HG02884 (cell line): ENCODE measurements at regions not wholly inside any gene's neighbourhood (a gene's known extent, or its start where the extent isn't known, plus 50 kb on each side); places are given as distances from the start of the nearest gene placed in this dataset.
A peak's percentile ranks its signal among the peaks of the same experiment; 100 is the strongest.
"Not testable (repeated sequence)": the region's sequence is repeated elsewhere in the genome, so short reads cannot be mapped to it uniquely, and the experiment has no call there.

Experiments used
- ATAC-seq: cut with Tn5 transposase; IDR thresholded peaks from one replicate; pipeline ENCODE4 v1.9.1; 2021; ENCODE audit warnings: mild to moderate bottlenecking, moderate library complexity; ENCODE audit not compliant: unreplicated experiment

DNA sequence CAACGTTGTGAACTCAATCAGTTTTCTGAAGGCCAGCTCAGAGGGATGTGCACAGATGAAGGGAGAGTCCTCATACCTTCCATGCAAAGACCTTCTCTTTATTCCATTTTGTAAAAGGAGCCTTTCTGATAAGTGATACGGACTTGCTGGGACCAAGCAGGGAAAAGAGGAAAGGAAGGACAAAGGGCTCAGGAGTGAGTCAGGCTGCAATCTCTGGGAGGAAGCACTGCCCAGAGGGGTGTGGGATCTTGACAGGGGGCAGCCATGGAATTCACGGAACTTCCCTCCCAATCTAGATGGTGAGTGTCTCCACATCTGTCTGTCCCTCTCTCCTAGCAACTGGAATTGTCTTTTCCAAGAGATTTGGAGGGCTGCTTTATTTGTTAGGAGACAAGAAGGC, 281.4 kb upstream of the CELF4 start:
- ATAC-seq: no peak

DNA sequence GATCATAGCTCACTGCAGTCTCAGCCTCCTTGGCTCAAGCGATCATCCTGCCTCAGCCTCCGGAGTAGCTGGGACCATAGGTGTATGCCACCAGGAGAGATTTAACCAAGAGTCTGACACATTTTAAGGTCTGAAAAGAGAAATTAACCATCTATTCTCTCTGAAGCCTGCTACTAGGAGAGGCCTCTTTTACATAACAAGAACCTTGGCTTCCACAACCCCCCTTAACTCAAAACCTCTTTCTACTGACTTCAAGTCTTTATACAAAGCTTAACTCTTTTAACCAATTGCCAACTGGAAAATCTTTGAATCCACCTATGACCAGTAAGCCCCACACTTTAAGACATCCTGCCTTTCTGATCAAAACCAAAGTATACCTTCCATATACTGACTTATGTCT, 279.9 kb upstream of the CELF4 start:
- ATAC-seq: no peak

DNA sequence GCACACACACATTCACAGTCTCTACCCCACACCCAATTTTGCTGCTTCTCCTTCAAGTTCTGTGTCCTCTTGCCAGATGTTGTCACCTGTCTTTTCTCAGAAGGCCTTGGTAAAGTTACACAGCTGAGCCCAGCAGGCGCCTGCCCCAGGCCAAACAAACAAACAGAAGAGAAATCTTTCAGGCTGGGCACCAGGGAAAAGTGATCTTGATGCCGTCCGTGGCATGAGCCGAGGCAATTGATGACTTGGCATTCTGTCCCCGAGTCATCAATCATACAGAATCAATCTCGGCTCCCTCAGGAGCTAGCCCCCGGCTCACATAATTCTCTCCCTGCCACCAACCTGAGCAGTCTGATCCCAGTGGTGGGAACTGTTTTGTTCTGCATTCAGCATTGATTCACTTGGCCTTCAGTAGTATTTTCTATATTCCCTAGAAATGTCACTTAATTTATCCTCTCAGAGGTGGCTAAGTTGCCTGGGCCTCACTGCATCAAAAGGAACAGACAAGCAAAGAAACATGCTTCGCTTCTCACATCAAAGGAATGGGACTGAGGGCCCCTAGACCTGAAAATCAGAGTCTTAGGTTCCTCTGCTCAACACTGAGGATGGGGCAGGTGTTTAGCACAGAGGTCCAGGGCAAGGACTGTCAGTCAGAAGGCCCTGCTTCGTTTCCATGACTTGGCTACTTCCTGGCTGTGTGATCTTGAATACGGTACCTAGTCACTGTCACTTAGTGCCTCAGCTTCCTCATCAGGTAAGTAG, 278.8 kb upstream of the CELF4 start:
- ATAC-seq: no peak

DNA sequence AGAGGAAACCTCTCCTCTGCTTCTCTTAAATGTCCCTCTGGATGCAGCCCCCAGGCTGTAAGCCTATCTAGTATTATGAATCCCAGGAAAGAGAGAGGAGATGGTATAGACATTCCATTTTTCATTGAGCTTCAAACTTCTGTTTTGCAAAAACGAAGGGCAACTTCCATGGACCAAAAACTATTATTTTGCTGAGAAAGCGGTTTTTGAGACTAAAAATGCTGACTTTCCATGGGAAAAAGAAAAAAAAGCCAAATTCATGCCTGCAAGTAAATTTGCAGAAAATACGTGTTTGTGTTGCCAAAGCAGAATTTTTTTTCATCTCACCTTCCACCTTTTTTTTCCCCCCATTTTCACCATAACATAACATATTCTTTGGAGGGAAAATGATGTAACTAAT, 272.5 kb upstream of the CELF4 start:
- no peak for ATAC-seq

DNA sequence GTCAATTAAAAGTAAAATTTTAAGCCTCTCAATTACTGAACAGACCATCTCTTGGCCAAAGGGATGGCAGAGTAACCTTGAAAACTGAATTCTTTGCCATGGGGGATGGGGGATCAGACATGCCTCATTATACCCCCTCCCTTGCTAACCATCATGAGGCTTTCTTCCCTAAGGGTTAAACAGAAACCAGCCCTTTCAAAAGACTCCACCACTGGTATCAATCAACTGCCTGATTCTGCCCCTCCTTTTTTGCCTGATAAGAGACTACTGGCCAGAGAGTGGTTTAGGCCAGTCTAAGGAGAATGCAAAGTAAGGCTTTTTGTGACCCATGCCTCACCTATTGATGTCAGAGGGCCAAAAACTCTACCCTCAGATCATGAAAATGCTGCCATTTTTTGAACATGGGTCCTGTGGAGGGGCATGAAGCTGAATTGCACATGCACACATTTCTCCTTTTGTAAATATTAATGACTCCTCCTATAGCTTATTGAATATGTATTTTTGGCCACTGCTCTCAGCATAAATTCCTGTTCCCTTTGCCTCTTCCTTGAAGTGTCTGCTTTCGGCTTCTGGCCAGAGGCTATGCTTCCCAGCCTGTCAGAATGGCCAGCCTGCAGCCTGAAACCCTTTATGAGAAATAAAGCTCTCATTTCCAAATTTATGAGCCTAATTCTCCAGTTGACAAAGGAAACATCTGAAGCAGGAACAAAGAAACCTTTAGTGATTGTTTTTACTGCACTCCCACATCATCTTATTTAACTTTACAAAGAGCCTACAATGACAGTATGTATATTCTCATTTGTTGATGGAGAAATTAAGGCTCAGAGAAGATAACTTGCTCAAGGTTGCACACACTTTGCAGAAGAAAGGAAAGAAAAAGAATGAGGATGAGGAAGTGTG, 270.7 kb upstream of the CELF4 start:
- ATAC-seq: no peak

DNA sequence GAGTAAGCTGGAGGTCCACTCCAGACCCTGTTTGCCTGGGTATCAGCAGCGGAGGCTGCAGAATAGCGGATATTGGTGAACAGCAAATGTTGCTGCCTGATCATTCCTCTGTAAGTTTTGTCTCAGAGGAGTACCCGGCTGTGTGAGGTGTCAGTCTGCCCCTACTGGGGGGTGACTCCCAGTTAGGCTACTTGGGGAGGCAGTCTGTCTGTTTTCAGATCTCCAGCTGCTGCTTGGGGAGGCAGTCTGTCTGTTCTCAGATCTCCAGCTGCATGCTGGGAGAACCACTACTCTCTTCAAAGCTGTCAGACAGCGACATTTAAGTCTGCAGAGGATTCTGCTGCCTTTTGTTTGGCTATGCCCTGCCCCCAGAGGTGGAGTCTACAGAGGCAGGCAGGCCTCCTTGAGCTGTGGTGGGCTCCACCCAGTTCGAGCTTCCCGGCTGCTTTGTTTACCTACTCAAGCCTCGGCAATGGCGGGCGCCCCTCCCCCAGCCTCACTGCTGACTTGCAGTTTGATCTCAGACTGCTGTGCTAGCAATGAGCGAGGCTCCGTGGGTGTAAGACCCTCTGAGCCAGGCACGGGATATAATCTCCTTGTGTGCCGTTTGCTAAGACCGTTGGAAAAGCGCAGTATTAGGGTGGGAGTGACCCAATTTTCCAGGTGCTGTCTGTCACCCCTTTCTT, 266.6 kb upstream of the CELF4 start:
- not testable (repeated sequence) for ATAC-seq

DNA sequence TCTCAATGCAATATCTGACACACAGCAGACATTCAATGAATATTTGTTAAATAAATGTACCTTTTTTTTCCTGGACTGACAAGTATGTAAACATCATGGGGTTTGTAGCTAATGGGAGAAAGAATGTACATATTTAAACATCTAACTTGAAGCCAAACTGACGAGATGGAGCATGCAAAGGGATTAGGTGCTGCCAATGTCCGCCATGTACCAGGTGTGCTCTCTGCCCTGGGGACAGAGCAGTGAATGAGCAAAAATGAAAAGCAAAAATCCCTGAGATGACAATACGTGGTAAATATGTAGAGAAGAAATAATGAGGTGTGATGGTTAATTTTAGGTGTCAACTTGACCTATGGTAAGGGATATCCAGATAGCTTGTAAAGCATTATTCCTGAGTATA, 247.4 kb upstream of the CELF4 start:
- ATAC-seq: no peak

DNA sequence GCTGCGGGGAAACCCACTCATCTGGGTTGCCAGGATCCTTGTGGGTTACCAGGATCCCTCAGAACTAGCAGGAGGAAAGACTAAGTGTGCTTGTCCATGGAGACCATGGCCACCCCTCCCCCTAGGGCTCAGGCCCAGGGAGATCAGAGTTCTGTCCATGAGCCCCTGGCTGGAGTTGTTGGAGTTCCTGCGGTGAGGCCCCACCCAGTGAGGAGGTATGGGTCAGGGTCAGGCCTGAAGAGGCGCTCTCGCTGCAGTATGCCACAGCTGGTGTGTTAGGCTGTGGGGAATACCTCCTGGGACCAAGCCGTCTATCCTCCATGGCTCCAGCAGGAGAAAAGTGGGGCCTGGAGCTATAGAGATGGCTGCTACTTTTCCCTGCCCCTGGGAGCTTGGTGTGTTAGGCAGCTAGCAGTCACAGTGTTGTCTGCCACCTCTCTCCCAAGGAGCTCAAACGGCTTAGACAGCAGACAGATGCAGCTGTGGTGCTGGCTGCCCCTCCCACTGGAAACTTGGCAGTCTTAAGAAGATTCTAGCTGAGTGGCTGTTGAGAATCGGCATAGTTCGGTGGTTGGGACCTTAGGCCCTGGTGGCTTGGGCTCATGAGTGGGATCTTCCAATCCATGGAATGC, 240.3 kb upstream of the CELF4 start:
- no peak for ATAC-seq

DNA sequence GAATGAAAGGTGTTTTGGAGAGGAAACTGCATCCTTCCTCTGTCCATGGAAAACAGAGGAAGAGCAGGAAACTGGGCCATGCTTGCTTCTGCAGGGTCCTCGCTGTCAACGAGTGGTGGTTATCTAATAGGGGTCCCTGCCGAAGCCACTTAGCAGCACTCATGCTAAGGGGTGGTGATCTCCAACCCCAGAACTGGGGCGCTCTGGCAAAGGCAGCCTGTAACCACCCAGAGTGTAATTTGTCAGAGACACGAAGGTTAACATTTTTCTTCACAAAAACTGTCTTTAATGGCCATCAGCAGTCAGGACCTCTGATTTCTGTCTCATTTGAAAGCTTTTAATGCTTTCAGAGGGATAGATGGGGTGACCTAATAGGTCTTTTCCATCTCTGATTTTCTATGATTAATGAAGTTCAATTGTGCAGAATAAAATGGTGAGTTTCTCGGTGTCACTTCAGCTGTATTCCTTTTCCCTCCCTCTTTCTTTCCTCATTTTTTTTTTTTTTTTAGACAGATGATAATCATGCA, 231.3 kb upstream of the CELF4 start:
- ATAC-seq: no peak

DNA sequence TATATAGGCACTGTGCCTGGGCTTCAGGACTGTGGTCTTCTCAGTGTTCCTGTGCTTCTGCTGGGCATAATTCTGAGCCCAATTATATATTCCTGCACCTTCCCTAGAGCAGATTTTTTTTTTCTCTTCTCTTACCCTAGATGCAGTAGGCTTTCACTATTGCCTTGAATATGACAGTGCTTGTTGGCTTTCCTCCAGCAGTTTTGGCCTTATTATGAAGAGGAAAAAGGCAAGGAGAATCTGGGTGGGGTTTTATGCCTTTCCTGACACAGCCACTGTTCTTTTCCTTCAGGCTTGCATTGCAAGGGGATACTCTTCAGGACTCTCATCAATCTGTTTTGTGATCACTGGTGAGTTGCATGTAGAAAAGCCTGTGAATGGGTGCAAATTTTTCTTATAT, 221.9 kb upstream of the CELF4 start:
- no peak for ATAC-seq

DNA sequence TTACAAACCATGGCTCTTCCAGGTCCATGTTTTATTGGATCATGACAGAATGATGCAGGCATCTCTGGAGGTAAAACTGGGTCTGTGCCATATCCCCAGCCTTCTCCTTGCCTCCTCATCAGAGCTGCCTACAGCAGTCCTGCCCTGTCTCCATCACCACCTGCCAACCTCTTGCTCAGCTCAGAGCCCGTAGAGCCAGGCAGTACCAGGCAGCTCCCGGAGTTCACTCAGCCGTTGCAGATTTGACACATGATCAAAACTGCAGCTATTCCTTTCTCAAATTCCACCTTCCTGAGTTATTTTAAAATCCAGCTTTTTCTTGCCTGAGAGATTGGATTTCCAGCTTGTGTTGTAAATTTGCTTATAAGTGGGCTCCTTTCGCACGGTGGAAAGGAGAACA, 218.2 kb upstream of the CELF4 start:
- no peak for ATAC-seq

DNA sequence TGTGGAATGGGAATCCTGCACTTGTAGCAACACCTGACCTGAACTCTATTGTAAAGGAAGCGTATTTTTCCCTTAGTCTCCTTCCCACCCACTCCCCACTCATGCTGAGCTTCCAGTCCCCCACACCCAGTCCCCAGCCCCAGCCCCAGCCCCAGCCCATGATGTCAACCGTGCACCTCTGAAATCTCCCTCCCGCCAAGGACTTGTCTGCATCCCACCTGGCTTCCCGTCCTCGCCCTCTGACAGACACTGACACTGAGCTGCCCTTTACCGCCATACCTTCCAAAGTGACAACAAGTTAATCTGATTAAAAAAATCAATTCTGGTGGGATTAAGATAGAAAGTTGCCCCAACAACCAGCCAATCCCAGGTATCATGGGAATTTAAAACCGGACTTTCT, 213.6 kb upstream of the CELF4 start:
- ATAC-seq: no peak

DNA sequence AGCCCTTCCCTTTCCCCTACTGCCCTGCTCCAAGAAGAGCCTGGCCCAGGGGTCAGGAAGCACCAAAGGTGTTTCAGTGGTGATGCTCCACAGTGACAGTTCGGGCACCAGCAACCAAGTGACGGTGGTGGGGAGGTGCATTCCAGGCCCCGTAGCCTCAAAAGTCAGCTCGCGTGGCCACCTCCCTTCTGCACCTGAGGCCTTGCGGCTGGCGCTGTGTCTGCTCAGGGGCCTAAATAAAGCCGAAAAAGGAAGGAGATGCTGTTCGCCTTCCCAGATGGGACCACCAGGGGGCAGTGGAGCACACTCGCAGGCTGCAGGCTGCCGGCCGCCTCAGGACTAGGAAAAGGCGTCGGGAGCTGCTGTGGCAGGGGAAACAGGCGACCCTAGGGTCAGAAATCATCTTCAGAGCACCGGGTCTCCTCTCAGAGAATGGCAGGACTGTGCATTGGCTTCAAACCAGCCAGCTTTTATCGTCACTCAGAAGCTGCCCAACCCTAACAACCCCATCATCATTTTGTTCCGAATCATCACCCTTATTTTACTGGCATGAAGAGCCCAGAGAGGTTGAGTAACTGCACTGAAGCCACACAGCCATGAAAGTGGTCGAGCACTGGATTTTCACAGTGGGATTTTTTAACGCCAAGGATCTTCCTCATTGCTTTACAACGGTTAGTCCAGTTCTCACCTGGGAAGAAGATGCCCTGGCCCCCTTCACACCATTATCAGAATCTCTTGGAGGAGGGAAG, 213.0 kb upstream of the CELF4 start:
- ATAC-seq: peak; percentile 79

DNA sequence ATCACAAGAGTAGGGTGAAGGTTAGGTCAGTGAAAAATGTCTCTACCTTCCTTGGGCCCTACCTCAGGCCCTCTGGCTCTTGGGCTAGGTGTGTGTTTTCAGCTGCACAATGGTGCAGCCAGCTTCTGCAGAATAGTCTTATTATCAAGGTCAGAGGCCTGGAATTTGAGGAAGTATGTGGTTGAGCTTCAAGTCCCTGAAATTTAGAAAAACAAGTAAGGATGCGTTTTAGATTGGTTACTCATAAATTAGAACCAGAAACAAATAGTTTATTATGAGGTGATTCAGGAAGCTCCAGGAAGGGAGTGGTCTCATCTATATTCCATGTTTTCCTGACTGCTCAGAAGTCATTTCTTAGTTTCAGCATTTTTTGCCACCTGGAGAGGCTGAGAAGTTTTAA, 204.2 kb upstream of the CELF4 start:
- ATAC-seq: no peak

DNA sequence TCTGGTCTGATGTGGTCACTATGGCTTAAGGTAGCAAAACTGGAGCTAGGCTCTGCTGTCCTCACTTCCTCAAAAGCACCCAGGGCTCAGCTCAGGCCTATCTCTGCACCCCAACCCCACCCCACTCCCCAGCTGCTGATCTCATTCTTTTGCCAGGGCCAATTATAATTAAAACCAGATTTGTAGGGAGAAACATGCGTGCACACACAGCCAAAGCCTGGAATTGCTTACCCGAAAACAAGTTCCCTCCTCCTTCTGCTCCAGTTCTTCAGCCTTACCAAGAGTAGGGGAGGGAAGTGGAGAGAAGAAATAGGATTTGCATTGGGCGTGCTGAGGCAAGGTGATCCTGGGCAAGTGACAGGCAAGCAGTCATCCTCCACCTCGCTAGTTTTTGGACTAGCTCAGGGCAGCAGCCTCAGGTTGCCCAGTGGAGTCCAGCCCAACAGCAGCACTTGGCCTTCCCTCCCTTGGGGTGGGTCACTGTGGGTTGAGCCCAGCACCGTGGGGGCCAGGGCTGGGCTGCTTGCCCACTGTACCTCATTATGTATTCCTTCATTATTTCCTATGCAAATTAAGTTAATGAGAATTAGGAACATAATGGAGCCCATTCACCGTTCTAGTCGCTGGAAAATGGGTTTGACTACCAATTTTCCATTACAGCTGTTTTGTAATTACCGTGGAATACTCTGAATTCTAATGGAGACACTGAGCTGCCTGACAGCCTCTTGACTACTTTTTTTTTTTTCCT, 199.1 kb upstream of the CELF4 start:
- no peak for ATAC-seq

DNA sequence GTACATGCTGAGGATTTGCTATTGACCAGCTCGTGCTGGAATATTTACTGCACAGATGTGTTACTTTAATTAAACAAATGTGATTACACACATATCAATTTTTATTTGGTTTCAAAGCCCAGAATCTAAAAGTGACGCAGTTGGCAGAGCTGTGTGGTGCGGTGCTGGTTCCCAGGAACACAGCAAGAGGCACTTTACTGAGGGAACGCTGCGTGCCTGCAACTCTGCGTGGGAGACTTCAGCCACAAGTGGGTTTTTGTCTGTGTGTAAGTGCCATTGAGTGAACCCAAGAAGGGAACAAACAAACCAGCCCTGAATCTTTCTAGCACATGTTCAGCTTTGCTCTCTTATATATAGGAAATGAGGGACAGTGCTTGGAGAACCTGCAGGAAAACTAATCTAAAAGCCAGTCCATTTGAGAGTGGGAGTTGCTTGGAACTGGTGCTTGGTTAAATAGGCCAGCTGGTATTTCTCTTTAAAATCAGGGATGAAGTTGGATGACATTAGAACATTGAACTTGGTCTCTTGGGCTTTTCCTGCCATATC, 196.6 kb upstream of the CELF4 start:
- ATAC-seq: no peak

DNA sequence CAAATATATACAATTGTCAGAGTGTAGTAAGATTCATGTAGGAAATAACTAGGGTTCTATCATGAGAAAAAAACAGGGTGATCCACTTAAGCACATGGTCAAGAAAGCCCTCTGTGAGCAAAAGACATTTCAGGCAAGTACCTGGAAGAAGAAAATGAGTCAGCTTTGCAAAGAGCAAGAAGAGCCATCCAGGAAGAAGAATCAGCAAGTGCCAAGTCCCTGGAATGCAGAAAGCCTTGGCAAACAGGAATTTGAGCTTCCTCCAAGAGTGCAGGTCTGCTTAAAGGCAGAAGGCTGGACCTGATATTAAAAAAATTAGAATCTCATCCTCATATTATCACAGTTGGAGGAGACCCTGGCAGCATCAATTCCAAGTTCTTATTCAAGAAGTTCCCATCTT, 188.5 kb upstream of the CELF4 start:
- ATAC-seq: no peak

DNA sequence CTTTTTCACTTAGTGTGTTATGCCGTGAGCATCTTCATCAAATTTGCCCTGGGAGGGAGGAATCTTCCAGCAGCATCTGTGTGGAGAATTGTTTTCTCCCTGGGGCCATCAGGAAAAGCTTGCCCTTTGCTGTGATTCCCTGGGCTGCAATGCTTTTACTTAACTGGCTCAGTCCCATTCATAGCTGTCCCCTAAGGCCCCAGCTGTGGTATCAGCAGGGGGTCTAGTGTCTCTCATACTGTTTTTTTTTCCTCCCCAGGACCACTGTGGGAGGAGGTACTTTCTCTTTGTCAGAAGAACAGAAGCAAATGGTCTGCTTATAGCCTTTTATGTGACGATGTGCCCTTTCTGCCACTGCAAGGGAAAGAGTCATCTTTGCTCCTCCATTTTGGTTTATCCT, 176.8 kb upstream of the CELF4 start:
- ATAC-seq: no peak

DNA sequence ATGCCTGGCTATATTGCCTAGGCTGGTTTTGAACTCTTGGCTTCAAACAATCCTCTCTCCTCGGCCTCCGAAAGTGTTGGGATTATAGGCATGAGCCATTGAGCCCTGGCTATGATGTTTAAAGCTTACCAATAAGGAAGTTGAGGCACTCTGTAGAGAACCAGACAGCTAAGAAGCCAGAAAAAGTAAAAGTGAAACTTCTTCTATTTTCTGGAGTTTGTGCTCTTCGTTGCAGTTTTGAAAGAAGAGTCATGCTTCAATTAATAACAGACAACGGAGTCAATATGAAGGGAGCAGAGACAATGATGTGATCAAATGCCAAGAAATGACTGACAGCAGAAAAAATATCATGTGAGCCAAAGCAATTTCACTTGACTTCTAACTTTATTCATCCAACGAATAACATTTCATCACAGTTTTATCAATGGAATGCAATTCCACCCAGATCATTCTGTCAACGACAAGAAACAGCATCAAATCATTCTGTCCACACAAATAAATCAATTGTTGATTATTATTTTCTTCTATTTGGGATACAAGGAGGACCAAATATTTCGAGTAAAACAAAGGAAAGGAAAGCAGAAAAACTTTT, 175.5 kb upstream of the CELF4 start:
- ATAC-seq: no peak
